ENCODE measurements at regions not wholly inside any gene's neighbourhood (a gene's known extent, or its start where the extent isn't known, plus 50 kb on each side); places are given as distances from the start of the nearest gene placed in this dataset.
A peak's percentile ranks its signal among the peaks of the same experiment; 100 is the strongest.
"Not testable (repeated sequence)": the region's sequence is repeated elsewhere in the genome, so short reads cannot be mapped to it uniquely, and the experiment has no call there.

GRCh38 chr5:131107128-131107527 is 57.9 kb downstream of the HINT1 start:
- Mint-ChIP-seq H3K36me3 (no peaks in the 10 kb centered on the region), H3K9me3 (no peaks in the 10 kb centered on the region), H3K27me3 (no peaks in the 10 kb centered on the region), H3K4me1 (peaks cover 25% of the 10 kb centered on the region), H3K4me3 (no peak overlapping the region), H3K27ac (no peak overlapping the region)

GRCh38 chr5:131104169-131104808 is 60.8 kb downstream of the HINT1 start:
- Mint-ChIP-seq H3K4me1 (peaks cover 17% of the 10 kb centered on the region), H3K27ac (peak overlapping the region; percentile 26), H3K9me3 (no peaks in the 10 kb centered on the region), H3K27me3 (no peaks in the 10 kb centered on the region), H3K4me3 (no peak overlapping the region), H3K36me3 (no peaks in the 10 kb centered on the region)

GRCh38 chr5:131096774-131097710 is 68.0 kb downstream of the HINT1 start:
- peaks cover 24% of the 10 kb centered on the region for H3K4me1 Mint-ChIP-seq
- H3K9me3 Mint-ChIP-seq: peaks cover 5% of the 10 kb centered on the region
- no peaks in the 10 kb centered on the region for H3K27me3 Mint-ChIP-seq
- H3K4me3 Mint-ChIP-seq: peak overlapping the region; percentile 12
- H3K27ac Mint-ChIP-seq: peak overlapping the region; percentile 56
- H3K36me3 Mint-ChIP-seq: peaks cover 2% of the 10 kb centered on the region

GRCh38 chr5:131095561-131095960 is 69.5 kb downstream of the HINT1 start:
- not testable (repeated sequence) for H3K9me3 Mint-ChIP-seq, H3K4me3 Mint-ChIP-seq, H3K27me3 Mint-ChIP-seq, H3K36me3 Mint-ChIP-seq, H3K27ac Mint-ChIP-seq
- H3K4me1 Mint-ChIP-seq: peaks cover 24% of the 10 kb centered on the region

- H3K9me3 Mint-ChIP-seq: no peaks in the 10 kb centered on the region
- H3K4me1 Mint-ChIP-seq: peaks cover 7% of the 10 kb centered on the region
- H3K27ac Mint-ChIP-seq: no peak overlapping the region
- no peaks in the 10 kb centered on the region for H3K27me3 Mint-ChIP-seq
- no peak overlapping the region for H3K4me3 Mint-ChIP-seq
- no peaks in the 10 kb centered on the region for H3K36me3 Mint-ChIP-seq
Measured at GRCh38 chr5:131084436-131084835, 80.6 kb downstream of the HINT1 start.

GRCh38 chr5:131081913-131082488 is 83.1 kb downstream of the HINT1 start:
- H3K4me3 Mint-ChIP-seq: no peak overlapping the region
- H3K9me3 Mint-ChIP-seq: no peaks in the 10 kb centered on the region
- no peaks in the 10 kb centered on the region for H3K36me3 Mint-ChIP-seq
- no peak overlapping the region for H3K27ac Mint-ChIP-seq
- peaks cover 29% of the 10 kb centered on the region for H3K4me1 Mint-ChIP-seq
- H3K27me3 Mint-ChIP-seq: no peaks in the 10 kb centered on the region

GRCh38 chr5:131081374-131081773 is 83.7 kb downstream of the HINT1 start:
- Mint-ChIP-seq H3K36me3 (peaks cover 3% of the 10 kb centered on the region), H3K27ac (no peak overlapping the region), H3K4me1 (peaks cover 33% of the 10 kb centered on the region), H3K9me3 (no peaks in the 10 kb centered on the region), H3K4me3 (no peak overlapping the region), H3K27me3 (no peaks in the 10 kb centered on the region)

GRCh38 chr5:131079232-131079631 is 85.8 kb downstream of the HINT1 start:
- peaks cover 36% of the 10 kb centered on the region for H3K4me1 Mint-ChIP-seq
- no peaks in the 10 kb centered on the region for H3K27me3 Mint-ChIP-seq
- peaks cover 8% of the 10 kb centered on the region for H3K36me3 Mint-ChIP-seq
- no peak overlapping the region for H3K27ac Mint-ChIP-seq
- no peaks in the 10 kb centered on the region for H3K9me3 Mint-ChIP-seq
- H3K4me3 Mint-ChIP-seq: no peak overlapping the region

- Mint-ChIP-seq H3K27me3 (no peaks in the 10 kb centered on the region), H3K27ac (peak overlapping the region; percentile 82), H3K9me3 (peaks cover 12% of the 10 kb centered on the region), H3K4me3 (peak overlapping the region; percentile 66), H3K36me3 (peaks cover 10% of the 10 kb centered on the region), H3K4me1 (peaks cover 61% of the 10 kb centered on the region)
Measured at GRCh38 chr5:131068893-131069643, 96.0 kb downstream of the HINT1 start.

GRCh38 chr5:131068076-131068475 is 97.0 kb downstream of the HINT1 start:
- Mint-ChIP-seq H3K4me1 (peaks cover 65% of the 10 kb centered on the region), H3K36me3 (peaks cover 10% of the 10 kb centered on the region), H3K4me3 (no peak overlapping the region), H3K27ac (peak overlapping the region; percentile 77), H3K9me3 (peaks cover 12% of the 10 kb centered on the region), H3K27me3 (no peaks in the 10 kb centered on the region)

- peaks cover 10% of the 10 kb centered on the region for H3K36me3 Mint-ChIP-seq
- H3K27ac Mint-ChIP-seq: peak overlapping the region; percentile 77
- no peaks in the 10 kb centered on the region for H3K27me3 Mint-ChIP-seq
- peaks cover 12% of the 10 kb centered on the region for H3K9me3 Mint-ChIP-seq
- no peak overlapping the region for H3K4me3 Mint-ChIP-seq
- H3K4me1 Mint-ChIP-seq: peaks cover 64% of the 10 kb centered on the region
Measured at GRCh38 chr5:131067636-131068035, 97.4 kb downstream of the HINT1 start.

- H3K4me3 Mint-ChIP-seq: no peak overlapping the region
- H3K27me3 Mint-ChIP-seq: no peaks in the 10 kb centered on the region
- H3K27ac Mint-ChIP-seq: peak overlapping the region; percentile 32
- H3K9me3 Mint-ChIP-seq: peaks cover 12% of the 10 kb centered on the region
- peaks cover 10% of the 10 kb centered on the region for H3K36me3 Mint-ChIP-seq
- peaks cover 49% of the 10 kb centered on the region for H3K4me1 Mint-ChIP-seq
Measured at GRCh38 chr5:131064669-131065371, 100.2 kb downstream of the HINT1 start.

- no peaks in the 10 kb centered on the region for H3K27me3 Mint-ChIP-seq
- H3K4me3 Mint-ChIP-seq: no peak overlapping the region
- H3K4me1 Mint-ChIP-seq: no peaks in the 10 kb centered on the region
- H3K27ac Mint-ChIP-seq: no peak overlapping the region
- H3K36me3 Mint-ChIP-seq: peaks cover 4% of the 10 kb centered on the region
- peaks cover 5% of the 10 kb centered on the region for H3K9me3 Mint-ChIP-seq
Measured at GRCh38 chr5:131042021-131042789, 122.9 kb downstream of the HINT1 start.

- Mint-ChIP-seq H3K9me3 (no peaks in the 10 kb centered on the region), H3K4me3 (no peak overlapping the region), H3K4me1 (peaks cover 7% of the 10 kb centered on the region), H3K36me3 (peaks cover 5% of the 10 kb centered on the region), H3K27me3 (no peaks in the 10 kb centered on the region), H3K27ac (no peak overlapping the region)
Measured at GRCh38 chr5:131023498-131023865, 141.6 kb downstream of the HINT1 start.

Measured in activated naive CD4-positive, alpha-beta T cell treated with anti-CD3 and anti-CD28 coated beads, Interleukin-2, amount 50 U/mL, for 24 hours (primary cell).